ENCODE measurements at regions not wholly inside any gene's neighbourhood (a gene's known extent, or its start where the extent isn't known, plus 50 kb on each side); places are given as distances from the start of the nearest gene placed in this dataset.

DNA sequence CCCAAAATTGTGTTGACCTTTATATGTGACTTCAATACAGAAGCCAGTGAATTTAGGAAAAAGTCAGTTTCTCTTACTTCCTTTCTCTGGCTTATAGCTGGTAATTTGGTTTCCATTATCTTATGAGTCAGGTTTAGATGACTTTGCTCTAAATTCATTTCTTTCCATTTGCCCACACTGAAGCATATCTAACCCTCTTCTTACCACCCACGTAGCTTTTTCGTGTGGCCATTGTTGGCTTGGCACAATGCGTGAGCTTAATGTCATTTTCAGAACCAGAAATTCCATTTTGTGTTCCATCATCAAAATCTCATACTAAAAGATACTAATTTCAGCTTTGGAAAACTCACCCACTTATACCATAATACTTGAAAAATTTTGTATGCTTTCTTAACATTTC is 271.2 kb downstream of the INHBA start:
- TF ChIP-seq, protein P1, sequence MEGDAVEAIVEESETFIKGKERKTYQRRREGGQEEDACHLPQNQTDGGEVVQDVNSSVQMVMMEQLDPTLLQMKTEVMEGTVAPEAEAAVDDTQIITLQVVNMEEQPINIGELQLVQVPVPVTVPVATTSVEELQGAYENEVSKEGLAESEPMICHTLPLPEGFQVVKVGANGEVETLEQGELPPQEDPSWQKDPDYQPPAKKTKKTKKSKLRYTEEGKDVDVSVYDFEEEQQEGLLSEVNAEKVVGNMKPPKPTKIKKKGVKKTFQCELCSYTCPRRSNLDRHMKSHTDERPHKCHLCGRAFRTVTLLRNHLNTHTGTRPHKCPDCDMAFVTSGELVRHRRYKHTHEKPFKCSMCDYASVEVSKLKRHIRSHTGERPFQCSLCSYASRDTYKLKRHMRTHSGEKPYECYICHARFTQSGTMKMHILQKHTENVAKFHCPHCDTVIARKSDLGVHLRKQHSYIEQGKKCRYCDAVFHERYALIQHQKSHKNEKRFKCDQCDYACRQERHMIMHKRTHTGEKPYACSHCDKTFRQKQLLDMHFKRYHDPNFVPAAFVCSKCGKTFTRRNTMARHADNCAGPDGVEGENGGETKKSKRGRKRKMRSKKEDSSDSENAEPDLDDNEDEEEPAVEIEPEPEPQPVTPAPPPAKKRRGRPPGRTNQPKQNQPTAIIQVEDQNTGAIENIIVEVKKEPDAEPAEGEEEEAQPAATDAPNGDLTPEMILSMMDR (conservative IDR thresholded peaks at IDR 0.05; ENCODE audit: low read length), result no peak
- no peak for TF ChIP-seq EZH2phosphoT487 (IDR thresholded peaks at IDR 0.05; ENCODE audit: borderline replicate concordance)
